A172 (cell line): ENCODE measurements at regions not wholly inside any gene's neighbourhood (a gene's known extent, or its start where the extent isn't known, plus 50 kb on each side); places are given as distances from the start of the nearest gene placed in this dataset.

Experiments
- DNase-seq: peaks from one replicate; pipeline ENCODE4 v3.0.0-alpha.2; 2015; ENCODE audit warnings: low spot score

DNA sequence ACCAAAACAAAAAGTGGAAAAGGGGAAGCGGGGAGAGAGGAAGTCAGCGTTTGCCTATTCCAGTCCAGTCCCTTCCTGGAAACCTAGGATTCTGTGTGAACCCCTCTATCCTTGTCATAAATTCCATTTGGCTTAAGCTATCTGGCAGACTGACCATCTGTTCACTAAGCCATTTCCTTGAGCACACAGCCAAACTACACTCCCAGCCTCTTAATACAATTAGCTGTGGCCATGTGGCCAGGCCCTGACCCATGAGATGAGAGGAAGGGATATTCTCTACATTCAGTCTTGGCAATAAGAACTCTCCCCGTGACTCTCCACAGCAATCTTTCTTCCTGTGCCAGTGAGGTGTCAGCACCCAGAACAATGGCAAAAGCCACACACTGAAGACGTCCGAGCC, 424.8 kb downstream of the TLE1 start:
- peak; percentile 14 for DNase-seq

DNA sequence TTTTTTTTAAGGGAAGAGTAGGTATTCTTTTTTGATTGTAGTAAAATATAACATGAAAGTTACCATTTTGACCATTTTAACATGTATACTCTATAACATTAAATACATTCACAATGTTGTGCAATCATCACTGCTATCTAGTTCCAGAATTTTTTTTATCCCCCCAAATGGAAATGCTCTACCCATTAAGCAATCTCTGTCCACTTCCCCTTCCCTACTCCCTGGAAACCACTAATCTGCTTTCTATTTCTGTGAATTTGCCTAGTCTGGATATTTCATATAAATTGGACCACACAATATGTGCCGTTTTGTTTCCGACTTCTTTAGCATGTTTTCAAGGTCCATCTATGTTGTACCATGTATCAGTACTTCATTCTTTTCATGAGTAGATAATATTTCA, 429.5 kb downstream of the TLE1 start:
- no peak for DNase-seq

DNA sequence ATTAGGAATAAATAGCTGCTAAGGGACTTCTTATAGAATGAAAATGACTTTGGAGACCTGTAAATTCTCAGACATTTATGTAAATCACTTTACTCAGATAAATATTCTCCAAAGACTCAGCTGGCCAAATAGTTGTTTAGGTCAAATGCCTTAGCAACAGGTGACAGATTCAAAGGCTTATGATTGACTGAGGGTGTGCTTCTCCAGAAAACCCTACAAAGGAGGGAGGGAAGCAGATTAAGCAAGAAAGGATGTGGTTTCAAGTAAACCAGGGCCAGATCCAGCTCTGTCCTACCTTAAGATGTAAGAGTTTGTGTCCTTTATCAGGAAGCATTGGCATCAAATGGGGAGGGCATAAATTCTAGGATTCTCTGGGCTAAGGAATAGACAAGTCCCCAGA, 433.0 kb downstream of the TLE1 start:
- DNase-seq = no peak

DNA sequence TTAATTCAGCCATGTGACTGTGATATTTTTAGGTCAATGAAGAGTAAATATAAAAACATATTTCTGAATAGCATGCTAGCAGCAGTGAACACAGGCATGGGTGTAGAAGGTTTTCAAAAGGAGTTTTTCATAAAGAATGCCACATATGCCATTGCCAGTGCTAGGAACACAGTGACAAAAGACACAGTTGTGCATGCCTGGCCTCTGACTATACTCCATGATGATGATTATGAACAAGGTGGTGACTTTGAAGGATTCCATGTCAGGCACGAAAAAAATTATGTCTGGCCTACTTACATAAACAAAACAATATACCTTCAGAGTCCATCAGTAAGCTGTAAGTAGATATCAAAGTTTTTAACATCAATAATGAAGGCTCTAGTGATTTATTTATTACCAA, 438.7 kb downstream of the TLE1 start:
- DNase-seq = no peak

DNA sequence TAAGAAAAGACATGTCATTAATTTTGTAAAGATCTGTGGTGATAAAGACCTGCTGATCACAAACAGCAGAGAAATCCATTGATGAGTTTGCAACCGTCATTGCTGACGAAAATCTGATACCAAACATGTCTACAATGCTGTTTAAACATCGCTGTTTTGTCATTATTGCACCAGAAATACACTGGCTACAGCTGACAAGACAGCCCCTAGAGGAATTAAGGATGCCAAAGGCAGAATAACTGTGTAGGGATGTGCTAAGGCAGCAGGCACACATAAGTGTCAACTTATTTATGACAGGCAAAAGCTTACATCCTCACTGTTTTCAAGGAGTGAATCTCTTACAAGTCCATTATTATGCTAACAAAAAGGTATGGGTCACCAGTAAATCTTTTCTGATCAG, 439.3 kb downstream of the TLE1 start:
- no peak for DNase-seq

DNA sequence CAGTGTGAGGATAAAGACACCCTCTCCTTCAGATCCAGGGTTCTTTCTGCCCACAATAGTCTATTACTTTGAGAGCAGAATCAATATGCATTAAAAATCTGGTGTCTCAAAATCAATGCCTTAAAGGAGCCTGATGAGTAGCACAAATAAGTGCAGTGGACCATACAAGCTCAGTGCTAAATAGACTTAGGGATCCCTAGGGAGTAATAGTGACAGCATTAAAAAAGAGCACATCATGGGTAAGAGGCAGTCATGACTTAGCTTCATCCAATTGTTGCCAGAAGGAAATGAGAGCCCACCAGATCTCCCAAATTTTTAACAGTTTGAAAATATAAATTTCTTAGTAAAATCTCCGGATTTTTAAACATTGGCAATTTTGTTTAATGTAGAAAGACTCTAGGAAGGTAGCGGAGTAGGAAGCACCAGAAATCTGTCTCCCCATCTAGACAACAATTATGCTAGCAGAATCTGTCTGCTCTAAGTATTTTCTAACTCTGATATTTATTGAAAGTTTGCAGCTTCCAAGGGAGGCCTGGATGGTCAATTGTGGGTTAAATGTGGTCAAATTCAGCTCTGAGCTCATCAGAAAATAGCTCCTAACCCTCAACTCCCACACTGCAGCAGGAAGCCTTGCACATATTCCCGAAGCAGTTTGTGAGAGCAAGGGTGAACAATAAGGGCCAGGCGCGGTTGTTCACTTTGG, 443.9 kb downstream of the TLE1 start:
- DNase-seq = no peak

DNA sequence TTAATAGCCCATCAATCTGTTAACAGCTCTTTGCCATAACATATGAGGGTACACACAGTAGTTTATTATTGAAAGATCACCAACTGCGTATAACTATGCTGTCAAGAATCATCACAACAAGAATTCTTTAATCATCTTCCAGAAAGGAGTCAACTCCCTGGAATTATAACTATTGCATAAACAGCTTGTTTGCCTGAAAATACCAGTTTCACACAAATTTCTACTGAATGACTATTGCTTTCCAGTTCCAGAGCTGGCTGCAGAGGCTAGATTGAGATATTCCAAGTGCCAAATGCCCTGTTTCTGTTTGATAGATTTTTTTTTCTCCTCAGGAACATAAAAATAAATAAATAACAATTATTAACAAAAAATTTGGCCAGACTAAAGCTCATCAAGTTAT, 444.7 kb downstream of the TLE1 start:
- no peak for DNase-seq

DNA sequence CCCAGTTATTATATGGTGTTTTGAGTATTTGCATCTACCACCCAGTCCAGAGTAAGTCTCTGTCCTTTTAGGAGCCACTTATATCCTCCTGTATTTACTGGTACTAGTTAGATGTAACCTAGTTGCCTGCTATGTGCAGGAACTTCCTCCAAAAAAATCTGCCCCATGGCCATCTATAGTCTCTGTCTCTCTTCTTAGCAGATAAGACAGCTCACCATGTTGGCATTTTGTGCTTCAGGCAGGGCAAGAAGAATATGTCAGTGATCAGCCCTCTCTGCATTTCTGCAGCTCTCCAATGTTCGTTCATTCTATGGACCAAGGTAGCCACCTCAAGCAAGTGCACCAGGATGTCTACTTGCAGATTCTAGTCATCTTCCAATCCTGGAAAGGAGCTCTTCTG, 446.5 kb downstream of the TLE1 start:
- DNase-seq = no peak

DNA sequence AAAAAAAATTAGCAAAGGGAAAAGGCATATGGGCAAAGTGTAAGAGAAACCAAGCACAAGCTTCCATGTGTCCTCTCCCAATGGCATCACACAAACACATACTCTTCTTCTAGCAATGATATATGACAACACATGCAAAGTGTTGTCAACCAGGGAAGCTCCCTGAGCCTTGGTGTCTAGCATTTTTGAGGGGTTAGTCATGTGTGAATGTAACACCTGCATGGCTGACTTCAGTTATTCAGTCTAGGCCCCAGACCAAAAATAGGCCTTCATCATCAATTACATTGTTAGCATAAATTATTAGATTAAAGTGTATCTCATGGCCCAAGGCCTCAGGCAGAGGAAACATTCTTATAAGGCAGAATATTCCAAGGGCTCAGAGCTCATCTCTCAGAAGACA, 450.0 kb downstream of the TLE1 start:
- no peak for DNase-seq

DNA sequence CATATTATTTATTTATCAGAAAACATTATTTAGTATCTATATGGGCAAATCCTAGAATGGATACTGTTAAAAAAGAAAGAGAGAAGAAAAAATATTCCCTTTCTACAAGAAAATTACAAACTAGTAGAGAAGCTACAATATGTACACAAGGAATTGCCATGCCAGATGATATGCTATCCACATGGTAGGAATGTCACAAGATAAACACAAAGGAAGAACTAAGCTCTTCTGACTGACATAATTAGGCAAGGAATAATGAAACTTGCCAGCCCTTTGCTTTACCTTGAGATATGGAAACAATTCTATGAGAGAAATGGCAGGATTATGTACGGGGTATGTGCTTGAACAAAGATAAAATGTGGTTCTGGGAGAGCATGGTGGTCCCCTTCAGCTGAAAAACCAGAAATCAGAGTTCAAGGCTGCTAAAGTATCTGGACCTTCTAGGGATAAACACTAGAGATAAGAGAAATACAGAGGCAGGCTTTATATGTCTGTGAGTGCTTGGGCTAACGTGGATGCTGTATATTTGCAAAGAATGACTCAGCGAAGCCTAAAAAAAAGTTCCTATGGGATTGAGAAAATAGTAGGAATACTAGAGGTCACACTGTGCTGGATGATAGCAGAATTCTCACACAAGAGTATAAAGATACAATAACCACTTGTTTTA, 451.6 kb downstream of the TLE1 start:
- no peak for DNase-seq

DNA sequence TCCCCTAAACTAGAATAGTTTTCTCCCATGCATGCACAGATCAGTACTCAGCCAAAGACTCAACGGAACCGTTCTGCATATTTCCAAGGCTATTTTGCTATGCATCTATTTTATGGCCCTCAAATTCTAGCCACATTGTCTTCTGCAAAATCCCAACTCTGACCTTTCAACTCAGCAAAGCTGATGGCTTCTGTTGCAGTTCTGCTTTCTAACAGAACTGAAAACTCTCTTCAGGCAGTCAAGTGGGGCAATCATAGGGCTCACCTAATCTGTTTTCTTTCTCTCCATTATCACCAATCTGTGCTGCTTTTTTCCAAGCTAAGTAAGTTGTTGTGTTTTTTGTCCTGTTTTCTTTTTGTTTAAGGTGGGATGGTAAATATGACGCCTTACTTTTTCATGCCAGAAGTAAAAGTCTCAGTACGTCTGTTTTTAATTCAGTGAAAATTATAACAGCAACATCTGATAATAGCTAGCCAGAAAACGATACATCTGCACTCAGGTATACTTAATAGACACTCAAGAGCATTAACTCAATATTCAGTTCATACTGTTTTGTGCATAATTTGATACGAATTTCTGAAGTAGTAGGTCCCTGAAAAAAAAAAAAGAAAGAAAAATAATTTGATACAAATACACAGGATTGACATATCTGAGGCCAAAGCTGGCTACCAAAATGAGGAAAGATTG, 454.3 kb downstream of the TLE1 start:
- no peak for DNase-seq

DNA sequence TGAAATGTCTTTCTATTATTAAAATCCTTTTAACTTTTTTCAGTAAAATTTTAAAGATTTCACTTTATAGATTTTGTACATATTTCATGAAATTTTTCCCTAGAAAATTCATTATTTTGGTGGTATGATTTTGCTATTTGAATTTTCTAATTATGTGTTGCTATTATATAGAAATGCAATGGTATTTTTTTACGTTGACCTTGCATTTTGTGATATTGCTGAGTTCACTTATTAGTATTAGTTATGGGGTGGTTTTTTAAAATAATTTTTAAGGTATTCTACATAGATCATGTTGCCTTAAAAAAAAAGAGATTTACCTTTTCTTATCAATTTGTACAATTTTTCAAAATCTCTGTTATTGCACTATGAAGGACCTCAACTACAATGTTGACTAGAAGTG, 458.3 kb downstream of the TLE1 start:
- no peak for DNase-seq

DNA sequence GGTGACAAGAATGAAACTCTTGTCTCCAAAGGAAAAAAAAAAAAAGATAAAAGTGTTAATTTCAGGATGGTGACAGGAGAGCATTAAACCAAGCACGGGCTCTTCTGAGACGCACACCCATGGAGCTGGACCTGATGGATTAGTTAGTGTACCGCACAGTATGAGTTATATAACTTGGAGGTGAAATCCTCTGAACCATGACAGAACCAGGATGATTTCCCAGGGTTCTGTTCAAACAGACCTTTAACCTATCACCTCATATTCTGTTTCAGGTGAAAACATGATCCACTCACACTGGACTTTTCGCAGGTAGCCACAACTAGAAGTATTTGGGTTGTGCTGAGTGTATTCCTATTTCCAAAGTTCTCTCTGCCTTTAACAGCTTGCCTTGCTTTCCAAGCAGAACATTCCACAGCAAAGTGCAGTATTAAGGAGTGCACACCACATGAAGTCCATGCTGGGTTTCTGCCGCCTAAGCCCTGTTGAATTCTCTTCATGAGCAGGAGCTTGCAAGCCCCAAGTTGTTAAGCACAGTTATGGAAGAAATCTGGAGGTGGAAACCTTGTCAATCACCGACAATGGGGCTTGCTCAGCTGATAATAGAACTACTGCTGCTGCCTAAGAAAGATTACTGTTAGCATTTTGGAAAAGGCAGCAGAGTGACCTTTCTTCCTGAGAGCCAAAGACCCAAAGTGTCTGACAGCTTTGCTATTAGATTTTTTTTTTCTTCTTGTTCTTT, 461.7 kb downstream of the TLE1 start:
- DNase-seq = no peak

DNA sequence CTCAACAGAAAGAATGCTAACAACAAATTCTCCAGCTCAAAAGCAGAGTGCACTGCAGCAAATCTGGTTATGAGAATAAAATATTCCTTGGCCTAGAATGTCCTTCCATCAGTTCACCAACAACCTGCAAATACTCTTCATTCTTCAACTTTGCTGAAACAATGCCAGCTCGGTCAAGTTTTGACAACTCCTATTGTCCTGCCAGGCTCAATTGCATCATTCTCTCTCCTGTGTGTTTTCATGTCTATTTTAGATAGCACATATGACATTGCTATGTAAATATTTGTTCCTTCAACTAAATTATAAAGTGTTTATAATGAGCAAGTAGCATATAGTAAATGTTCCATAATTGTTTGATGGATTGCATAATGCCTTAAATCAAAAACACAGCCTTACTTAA, 463.8 kb downstream of the TLE1 start:
- DNase-seq = no peak

DNA sequence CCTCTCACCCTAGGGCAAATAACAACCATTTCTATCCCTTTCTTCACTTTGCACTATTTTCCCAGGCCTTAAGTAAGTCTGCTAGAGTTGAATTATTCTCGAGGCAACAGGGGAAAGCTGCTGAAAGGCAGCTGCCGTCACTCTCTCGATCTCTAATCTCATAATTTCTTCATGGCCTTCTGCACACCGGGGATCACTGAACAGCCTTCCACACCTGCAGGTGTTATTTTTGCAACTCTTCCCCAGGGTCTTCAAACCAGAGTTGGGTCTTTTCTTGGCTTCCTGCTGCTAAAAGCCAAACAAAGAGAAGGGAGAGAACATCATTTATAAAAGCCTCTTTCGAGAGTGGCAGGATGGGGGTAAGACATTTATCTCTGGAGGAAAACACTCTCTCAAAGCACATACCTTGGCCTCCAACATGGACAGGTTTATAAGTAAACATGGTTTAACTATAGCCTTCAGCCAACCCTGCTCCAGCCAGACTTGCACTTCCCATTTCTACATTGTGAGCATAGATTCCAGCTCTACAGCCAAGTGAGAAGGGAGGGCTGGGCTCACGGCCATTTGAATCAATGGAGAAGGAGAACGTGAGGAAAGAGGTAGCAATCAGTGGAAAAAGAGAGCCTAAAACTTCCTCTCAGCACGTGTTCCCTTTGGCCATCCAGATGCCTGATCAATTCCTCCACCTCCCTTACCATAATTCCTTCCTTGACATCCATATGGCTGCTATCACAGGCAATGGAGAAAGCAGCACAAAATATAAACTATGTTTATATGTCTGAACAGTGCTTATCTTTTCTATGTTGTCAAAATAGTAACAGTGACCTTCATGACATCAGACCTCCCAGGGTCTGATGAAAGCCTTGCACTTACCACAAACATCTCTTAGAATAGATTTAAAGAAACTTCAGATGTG, 464.9 kb downstream of the TLE1 start:
- no peak for DNase-seq

DNA sequence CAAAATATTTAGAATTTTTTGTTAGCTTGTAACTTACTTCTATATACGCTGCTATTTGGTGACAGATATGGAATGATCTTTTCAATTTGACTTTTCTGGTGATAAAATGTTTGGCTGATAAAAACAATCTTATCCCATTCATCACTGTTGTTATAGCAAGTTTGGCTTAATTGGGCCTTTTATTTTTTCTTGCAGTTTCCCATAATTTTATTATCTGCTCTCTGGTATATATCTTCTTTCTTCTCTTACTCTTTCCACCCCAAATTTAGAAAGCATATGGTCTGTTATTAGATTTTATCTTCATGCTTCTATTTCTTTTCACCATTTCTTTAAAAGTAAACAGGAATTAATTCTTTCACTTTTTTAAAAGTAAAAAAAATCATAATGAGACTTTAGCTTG, 474.4 kb downstream of the TLE1 start:
- no peak for DNase-seq

DNA sequence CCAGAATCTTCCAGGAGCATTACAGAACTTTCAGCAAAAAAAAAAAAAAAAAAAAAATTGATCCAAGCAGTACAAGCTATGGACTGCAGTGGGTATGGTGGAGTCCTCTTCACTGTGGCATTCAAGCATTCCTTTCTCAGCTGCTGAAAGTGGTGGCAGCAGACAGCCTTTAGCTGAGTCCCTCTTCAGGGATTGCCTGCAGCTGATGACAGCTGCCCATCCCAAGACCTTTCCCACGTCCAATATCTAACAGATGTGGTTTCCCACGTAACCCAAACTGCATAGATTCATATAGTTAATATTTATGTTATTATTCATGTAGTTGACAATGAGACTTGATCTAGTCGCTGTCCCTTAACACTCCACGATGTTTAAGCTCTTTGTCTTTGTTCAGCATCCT, 475.9 kb downstream of the TLE1 start:
- no peak for DNase-seq

DNA sequence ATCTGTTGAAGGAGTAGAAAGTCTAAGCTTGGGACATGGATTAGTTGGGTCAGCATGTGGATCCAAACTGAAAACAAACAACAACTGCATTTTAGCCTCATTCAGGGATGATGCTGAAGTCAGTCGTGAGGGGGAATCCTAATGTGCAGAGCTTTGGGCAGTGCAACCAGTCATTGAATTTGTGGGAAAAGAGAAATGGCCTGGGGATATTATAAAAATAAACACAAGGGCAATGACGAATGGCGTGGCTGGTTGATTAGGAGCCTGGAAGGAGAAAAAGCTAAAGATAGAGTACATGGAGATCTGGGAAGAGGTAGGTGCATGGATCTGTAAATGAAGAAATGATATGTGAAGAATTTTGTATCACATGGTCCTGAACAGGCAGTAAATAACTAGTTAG, 477.6 kb downstream of the TLE1 start:
- no peak for DNase-seq

DNA sequence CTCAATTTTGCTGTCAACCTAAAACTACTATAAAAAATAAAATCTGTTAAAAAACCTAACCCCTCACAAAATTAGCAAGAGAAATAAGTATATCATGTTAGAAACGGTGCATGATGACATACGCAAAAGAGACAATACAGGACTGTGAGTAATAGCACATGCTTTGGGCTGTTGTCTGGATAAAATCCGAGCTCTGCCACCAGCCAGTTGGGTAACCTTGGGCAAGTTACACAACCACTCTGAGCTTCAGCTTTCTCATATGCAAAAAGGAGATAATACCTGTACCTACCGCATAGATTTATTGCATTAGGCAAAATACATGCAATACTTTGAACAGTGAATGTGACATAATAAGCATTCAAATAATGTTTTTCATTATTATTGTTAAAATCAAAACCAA, 481.7 kb downstream of the TLE1 start:
- DNase-seq = no peak

DNA sequence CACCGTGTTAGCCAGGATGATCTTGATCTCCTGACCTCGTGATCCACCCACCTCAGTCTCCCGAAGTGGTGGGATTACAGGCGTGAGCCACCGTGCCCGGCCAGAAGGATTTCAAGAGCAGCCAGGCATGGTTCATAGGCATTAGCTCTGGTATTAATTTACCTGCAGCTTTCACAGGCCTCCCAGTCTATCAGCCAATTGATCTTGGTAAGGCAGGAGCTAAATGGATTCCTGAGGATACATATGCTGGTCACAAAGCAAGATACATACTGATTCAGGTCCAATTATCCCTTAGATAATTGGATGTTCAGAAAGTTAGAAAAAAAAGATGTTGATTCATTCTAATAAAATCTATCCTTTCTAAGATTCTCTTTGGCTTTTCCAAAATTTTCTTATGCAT, 487.1 kb downstream of the TLE1 start:
- DNase-seq = no peak

DNA sequence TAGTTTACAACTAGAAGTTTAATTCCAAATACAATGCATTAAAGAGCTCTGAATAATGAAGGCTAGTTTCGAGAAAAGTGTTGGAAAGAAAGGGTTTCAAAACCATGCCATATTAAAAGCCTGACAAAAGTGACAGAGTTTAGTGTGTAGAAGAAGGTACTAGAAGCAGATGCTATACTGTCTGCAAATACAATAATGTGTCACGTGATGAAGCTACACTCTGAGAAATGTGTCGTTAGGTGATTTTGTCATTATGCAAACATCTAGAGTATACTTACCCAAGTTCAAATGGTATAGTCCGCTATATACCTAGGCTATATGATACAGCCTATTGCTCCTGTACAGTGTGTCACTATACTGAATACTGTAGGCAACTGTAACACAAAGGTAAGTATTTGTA, 494.1 kb downstream of the TLE1 start:
- DNase-seq = no peak
